ENCODE measurements at regions not wholly inside any gene's neighbourhood (a gene's known extent, or its start where the extent isn't known, plus 50 kb on each side); places are given as distances from the start of the nearest gene placed in this dataset.

- Mint-ChIP-seq H3K4me3 (no peak overlapping the region), H3K36me3 (ENCODE audit: low read depth) (no peaks in the 10 kb centered on the region), H3K9me3 (peaks cover 13% of the 10 kb centered on the region), H3K4me1 (ENCODE audit: low read depth) (no peaks in the 10 kb centered on the region), H3K27ac (no peak overlapping the region), H3K27me3 (peaks cover 13% of the 10 kb centered on the region)
- POLR2A ChIA-PET: no interaction called here
- DNase-seq (no peak), ATAC-seq (ENCODE audit: poor library complexity) (no peak)
- no peaks in the 10 kb centered on the region for H3K36me3 ChIP-seq (ENCODE audit: insufficient read depth, low read length)
- H3K4me1 ChIP-seq (ENCODE audit: insufficient read depth, low read length): no peaks in the 10 kb centered on the region
- no peak overlapping the region for H3K4me3 ChIP-seq (ENCODE audit: low read length)
- intact Hi-C loops (cut with DNase I, micrococcal nuclease): no loop called here
- H3K27ac ChIP-seq (ENCODE audit: low read depth in 1 of 2, low read length in 2 of 2): no peak overlapping the region
- H3K9me3 ChIP-seq (ENCODE audit: control insufficient read depth in 1 of 2, insufficient read depth in 1 of 2, low read length in 2 of 2): peaks cover 0 to 3% of the 10 kb centered on the region in 2 experiments
- CTCF ChIA-PET: no interaction called here
- H3K27me3 ChIP-seq (ENCODE audit: control insufficient read depth in 1 of 2, insufficient read depth in 2 of 2, low read length in 2 of 2): peaks cover 0 to 6% of the 10 kb centered on the region in 2 experiments
- no peak for TF ChIP-seq CTCF (IDR thresholded peaks at IDR 0.05)
These were observed 140.6 kb downstream of the THNSL2 start for GRCh38 chr2:88310787-88311186.

- Mint-ChIP-seq H3K9me3 (peaks cover 16% of the 10 kb centered on the region), H3K36me3 (ENCODE audit: low read depth) (no peaks in the 10 kb centered on the region), H3K27ac (no peak overlapping the region), H3K27me3 (peaks cover 24% of the 10 kb centered on the region), H3K4me1 (ENCODE audit: low read depth) (no peaks in the 10 kb centered on the region), H3K4me3 (no peak overlapping the region)
- no peak overlapping the region for H3K4me3 ChIP-seq (ENCODE audit: low read length)
- H3K36me3 ChIP-seq (ENCODE audit: insufficient read depth, low read length): no peaks in the 10 kb centered on the region
- ChIA-PET CTCF (no interaction called here), POLR2A (no interaction called here)
- peaks cover 0 to 6% of the 10 kb centered on the region in 2 experiments for H3K27me3 ChIP-seq (ENCODE audit: control insufficient read depth in 1 of 2, insufficient read depth in 2 of 2, low read length in 2 of 2)
- no peaks in the 10 kb centered on the region for H3K4me1 ChIP-seq (ENCODE audit: insufficient read depth, low read length)
- ATAC-seq (ENCODE audit: poor library complexity) (no peak), DNase-seq (peak in 3 of 14 experiments; percentile 13 to 29 (median 22))
- intact Hi-C loops (cut with DNase I, micrococcal nuclease): no loop called here
- TF ChIP-seq CTCF (IDR thresholded peaks at IDR 0.05): no peak
- no peak overlapping the region for H3K27ac ChIP-seq (ENCODE audit: low read depth in 1 of 2, low read length in 2 of 2)
- H3K9me3 ChIP-seq (ENCODE audit: control insufficient read depth in 1 of 2, insufficient read depth in 1 of 2, low read length in 2 of 2): peaks cover 0 to 3% of the 10 kb centered on the region in 2 experiments
These were observed 137.7 kb downstream of the THNSL2 start for GRCh38 chr2:88307817-88308216.

GRCh38 chr2:88303865-88304264, 133.7 kb downstream of the THNSL2 start:
- Histone ChIP-seq H3K27ac (ENCODE audit: low read depth in 1 of 2, low read length in 2 of 2) (no peak overlapping the region), H3K4me3 (ENCODE audit: low read length) (no peak overlapping the region), H3K9me3 (ENCODE audit: control insufficient read depth in 1 of 2, insufficient read depth in 1 of 2, low read length in 2 of 2) (no peaks in the 10 kb centered on the region), H3K27me3 (ENCODE audit: control insufficient read depth in 1 of 2, insufficient read depth in 2 of 2, low read length in 2 of 2) (peaks cover 0 to 2% of the 10 kb centered on the region in 2 experiments), H3K36me3 (ENCODE audit: insufficient read depth, low read length) (no peaks in the 10 kb centered on the region), H3K4me1 (ENCODE audit: insufficient read depth, low read length) (no peaks in the 10 kb centered on the region)
- peaks cover 30% of the 10 kb centered on the region for H3K27me3 Mint-ChIP-seq
- ATAC-seq (ENCODE audit: poor library complexity) (no peak), DNase-seq (no peak)
- H3K4me1 Mint-ChIP-seq (ENCODE audit: low read depth): no peaks in the 10 kb centered on the region
- POLR2A ChIA-PET: no interaction called here
- CTCF ChIA-PET: no interaction called here
- H3K27ac Mint-ChIP-seq: no peak overlapping the region
- H3K4me3 Mint-ChIP-seq: no peak overlapping the region
- intact Hi-C loops (cut with DNase I, micrococcal nuclease): no loop called here
- no peak for TF ChIP-seq CTCF (IDR thresholded peaks at IDR 0.05)
- H3K9me3 Mint-ChIP-seq: peaks cover 9% of the 10 kb centered on the region
- H3K36me3 Mint-ChIP-seq (ENCODE audit: low read depth): no peaks in the 10 kb centered on the region
